GM21367 (cell line): ENCODE measurements at regions not wholly inside any gene's neighbourhood (a gene's known extent, or its start where the extent isn't known, plus 50 kb on each side); places are given as distances from the start of the nearest gene placed in this dataset.

Experiments
- ATAC-seq: cut with Tn5 transposase; IDR thresholded peaks from one replicate; pipeline ENCODE4 v1.9.1; 2021; ENCODE audit not compliant: unreplicated experiment

DNA sequence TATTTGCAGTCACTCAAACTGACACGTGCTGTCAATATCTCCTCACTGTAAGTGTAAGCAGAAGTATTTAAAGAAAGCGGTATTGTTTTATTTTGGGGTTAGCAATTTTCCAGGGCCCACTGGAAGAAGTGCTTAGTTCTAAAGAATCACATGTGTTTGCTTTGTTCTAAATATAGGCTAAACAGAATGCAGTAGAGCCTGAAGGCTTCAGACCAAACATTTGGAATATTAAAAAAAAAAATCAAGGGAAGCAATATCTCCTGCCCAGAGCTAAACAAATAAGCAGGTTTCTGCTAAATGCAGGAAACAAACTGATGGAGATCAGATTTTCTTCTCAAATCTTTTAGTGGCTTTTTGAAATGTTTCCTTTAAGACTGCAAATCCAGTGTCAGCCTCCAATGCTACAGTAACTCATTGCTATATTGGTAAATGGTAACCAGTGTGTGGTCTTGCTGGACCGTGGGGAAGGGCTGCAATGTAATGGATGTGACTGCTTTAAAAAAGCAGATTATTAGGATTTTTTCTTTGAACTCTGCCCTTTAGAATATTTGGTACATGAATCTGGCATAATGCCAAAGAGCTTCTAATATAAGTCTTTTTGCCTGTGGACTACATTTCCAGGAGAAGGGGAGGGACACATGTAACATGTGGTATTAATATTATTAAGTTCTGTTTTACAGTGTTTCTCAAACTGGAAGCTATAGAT is 317.1 kb upstream of the FERMT1 start:
- ATAC-seq = no peak

DNA sequence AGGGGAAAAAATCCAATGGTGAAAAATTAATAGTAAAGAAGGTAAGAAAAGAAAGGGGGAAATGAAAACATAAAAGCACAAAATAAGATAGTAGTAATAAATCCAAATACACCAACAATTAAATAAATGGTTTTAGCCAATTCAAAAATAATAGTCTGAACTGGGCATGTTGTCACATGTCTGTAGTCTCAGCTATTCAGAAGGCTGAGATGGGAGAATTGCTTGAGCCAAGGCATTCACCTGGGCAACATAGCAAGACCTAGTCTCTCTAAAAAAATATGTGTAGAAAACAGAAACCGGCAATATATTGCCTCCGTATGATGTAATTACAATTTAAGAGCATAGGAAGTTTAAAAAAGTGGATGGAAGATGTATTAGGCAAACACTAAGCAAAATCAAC is 311.3 kb upstream of the FERMT1 start:
- no peak for ATAC-seq

- ATAC-seq = no peak
Observed at GRCh38 chr20:6430381-6430780, 307.6 kb upstream of the FERMT1 start.

DNA sequence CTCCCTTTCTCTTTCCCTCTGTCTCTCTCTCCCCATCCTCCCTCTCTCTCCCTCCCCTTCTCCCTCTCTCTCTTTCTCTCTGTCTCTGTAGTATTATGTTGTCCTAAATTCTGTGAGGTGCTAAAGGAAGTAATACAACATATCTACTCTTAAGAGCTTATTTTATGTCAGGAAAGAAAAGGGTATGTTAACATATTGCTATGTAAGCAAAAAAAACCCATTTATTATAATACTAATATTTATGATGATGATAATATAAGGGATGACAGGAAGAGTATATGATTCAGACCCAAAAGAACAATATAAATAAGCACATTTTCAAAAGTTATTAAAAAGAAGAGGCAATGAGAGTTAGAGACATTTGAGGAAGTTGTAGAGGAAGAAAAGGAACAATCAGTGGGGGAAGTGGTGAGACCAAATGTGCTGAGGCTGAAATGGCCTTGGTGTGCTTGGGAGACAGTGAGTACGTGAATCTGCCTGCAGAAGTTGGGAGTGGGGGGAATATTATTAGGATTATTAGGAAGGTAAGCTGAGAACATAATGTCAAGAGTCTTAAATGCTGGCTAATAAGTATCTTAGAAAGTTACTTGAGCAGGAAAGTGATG is 303.6 kb upstream of the FERMT1 start:
- no peak for ATAC-seq

GRCh38 chr20:6421321-6422248 is 298.8 kb upstream of the FERMT1 start:
- ATAC-seq = no peak

GRCh38 chr20:6420336-6420735 is 297.5 kb upstream of the FERMT1 start:
- no peak for ATAC-seq

- no peak for ATAC-seq
Observed at GRCh38 chr20:6418732-6419131, 295.9 kb upstream of the FERMT1 start.

- ATAC-seq = no peak
Observed at GRCh38 chr20:6416371-6416770, 293.5 kb upstream of the FERMT1 start.

- no peak for ATAC-seq
Observed at GRCh38 chr20:6411651-6412050, 288.8 kb upstream of the FERMT1 start.

DNA sequence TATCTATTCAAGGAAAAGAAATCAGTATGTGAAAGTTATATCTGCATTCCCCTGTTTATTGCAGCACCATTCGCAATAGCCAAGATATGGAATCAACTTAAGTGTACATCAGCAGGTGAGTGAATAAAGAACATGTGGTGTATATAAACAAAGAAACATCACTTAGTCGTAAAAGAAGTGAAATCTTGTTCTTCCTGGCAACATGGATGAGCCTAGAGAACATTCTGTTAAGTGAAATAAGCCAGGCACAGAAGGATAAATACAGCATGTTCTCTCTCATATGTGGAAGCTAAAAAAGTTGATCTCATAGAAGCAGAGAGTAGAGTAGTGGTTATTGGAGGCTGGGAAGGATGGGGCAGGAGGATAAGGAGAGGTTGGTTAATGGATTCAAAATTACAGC is 287.9 kb upstream of the FERMT1 start:
- ATAC-seq = no peak

GRCh38 chr20:6407163-6407562 is 284.3 kb upstream of the FERMT1 start:
- ATAC-seq = no peak

DNA sequence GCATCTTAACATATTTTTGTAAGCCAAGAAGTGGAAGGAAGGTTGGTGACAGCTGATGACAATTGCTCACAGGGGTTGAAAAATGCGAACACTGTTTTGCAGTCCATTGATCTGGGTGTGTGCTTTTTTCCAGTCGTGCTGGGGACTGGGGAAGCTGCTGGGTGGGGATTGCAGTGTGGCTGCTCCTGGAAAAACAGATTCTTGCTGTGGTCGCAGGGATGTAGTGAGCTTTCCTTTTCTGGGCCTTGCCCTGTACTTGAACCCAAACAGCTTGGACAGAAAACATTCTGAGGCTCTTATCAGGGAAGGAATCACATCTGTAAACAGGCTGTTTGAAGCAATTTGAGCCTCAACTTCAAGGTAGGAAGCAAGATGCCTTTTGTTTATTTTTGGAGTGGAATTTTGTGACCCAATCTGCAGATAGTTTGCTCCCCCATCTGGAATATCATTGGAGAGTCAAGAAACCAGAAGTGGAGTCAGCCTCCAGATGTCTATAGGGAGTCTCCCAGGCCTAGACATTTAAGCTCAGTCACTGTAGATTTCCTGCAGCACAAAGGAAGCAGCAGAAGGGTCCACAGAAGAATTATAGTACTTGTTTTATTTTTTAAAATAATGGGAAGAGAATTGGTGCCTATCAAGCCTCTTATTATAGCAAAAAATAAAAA is 279.2 kb upstream of the FERMT1 start:
- no peak for ATAC-seq

DNA sequence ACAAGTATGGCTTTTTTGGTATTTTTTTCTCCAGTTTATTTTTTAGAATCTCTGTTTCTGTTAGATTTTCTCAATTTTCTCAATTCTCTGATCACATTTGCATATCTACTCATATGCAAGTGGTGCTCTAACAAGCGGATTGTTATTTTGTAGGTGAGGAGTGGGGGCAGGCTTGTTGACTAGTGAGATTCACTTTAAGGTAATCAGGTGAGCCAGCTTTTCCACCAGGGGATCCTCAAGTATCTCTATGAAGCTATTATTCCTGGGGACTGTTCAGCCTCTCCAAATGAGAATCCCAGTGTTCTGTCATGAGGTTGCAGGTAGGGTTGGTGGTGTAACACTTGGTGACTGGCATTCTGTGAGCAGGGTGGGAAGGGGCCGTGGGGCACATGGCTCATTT is 274.3 kb upstream of the FERMT1 start:
- no peak for ATAC-seq

- no peak for ATAC-seq
Observed at GRCh38 chr20:6395695-6396094, 272.9 kb upstream of the FERMT1 start.

DNA sequence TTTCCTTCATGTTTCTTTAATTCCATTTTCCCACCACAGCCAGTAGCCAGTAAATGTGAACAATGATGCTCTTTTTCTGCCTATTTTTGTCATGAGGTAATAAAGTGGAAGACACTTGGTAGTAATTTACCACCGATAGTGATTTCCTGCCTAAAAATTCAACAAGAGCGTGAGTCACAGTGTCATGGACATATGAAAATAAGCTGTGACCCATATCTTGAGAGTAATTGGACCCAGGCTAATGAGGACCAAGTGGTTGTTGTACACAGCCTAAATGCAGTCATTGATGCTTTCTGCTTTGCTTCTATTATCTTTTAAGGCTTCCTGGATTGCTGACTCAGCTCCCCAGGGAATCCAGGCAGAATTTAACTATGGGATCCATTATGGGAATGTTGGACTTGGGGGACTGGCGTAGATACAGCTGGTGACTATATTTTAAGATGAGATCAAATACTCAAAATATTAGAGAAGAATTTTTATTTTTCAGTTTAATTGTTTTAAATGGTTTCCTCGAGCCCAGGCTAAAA is 265.9 kb upstream of the FERMT1 start:
- ATAC-seq = no peak

DNA sequence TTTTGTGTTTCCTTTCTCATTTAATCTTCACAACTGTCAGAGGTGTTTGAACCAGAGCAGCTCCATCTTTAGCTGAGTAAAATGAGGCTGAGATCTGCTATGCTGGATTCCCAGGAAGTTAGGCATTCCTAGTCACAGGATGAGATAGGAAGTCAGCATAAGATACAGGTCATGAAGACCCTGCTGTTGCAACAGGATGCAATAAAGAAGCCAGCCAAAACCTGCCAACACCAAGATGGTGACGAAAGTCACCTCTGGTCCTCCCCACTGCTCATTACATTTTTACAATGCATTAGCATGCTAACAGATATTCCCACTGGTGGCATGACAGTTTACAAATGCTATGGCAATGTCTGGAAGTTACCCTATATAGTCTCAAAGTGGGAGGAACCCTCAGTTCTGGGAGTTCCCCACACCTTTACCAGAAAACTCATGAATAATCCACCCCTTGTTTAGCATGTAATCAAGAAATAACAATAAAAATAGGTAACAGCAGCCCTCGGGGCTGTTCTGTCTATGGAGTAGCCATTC is 262.2 kb upstream of the FERMT1 start:
- ATAC-seq = no peak

DNA sequence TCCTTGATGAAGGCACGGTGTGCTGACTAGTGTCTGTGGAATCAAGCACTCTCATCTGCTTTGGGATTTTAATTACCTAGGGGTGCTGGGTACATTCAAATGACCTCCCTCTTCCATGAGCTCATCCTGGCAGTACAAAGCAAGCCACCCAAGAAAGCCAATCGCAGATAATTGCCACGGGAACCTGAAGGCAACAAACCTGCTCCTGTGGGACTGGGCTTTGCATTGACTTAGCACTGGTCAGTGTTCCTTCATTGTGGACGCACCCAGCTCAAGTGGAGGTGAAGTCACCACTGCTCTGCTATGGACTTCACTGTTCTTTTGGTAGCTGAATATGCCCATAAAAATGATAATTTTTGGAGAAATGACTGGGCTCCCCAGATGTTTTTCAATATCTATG is 261.6 kb upstream of the FERMT1 start:
- no peak for ATAC-seq

DNA sequence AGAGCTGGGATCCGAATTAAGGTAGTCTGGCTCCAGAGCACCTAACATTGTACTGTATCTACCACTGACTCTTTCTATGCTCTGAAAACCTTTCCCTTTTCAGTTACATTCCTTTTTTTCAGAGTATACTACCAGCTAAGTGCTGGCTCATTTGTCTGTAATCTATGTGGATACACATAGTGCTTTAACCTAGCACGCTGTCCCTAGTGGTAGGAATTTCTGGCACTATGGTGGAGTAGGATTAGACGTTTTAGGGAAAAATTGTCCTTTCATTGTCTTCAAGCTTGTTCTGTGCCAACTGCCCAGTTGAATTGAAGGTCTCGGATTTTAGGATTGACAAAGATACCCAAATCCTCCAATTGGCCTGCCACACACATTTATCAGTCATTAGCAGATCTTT is 259.1 kb upstream of the FERMT1 start:
- ATAC-seq = no peak

DNA sequence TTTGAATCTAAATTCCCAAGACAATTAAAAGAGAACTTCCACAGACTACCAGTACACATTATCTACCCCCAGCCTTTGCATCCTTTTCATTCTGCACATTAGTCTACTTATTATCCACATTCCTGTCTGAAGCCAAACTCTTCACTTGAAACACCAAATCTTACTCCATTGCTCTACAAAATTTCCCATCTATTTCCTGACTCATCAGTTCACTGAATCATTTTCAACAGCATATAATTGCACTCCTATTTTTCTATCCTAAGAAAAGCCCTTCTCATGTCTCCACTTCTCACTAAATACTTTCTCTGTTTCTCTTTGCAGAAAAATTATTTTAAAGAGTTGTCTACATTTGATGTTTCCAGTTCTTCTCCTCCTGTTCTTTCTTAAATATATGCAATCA is 239.4 kb upstream of the FERMT1 start:
- no peak for ATAC-seq

GRCh38 chr20:6360766-6361165 is 237.9 kb upstream of the FERMT1 start:
- no peak for ATAC-seq
